ENCODE measurements at regions not wholly inside any gene's neighbourhood (a gene's known extent, or its start where the extent isn't known, plus 50 kb on each side); places are given as distances from the start of the nearest gene placed in this dataset.

DNA sequence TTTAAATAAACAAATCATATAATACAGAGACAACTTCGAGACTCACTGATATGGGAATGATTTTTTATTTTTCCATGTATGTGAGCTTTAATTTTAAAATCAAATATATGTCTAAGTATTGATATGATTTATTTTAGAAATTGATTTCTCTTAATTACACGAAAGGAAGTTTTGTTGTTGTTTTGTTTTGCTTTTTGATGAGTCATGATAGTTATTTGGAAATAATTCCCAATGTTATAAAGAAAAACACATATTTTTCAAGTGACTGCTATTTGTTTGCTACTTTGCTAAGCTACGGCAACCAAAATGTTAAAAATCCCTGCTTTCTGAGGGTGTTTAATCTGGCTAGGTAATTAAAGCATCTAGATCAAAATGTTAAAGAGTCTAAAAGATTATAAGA, 2139.4 kb upstream of the TENM3 start:
- TF ChIP-seq POLR2AphosphoS5 (IDR thresholded peaks at IDR 0.05; ENCODE audit: borderline replicate concordance, low read depth, low read length) (no peak), EZH2 (IDR thresholded peaks at IDR 0.05) (no peak), FOXP2 (optimal IDR thresholded peaks at IDR 0.05; ENCODE audit: control extremely low read depth, extremely low read length, insufficient read depth) (no peak)
